GM19397 (cell line): ENCODE measurements at regions not wholly inside any gene's neighbourhood (a gene's known extent, or its start where the extent isn't known, plus 50 kb on each side); places are given as distances from the start of the nearest gene placed in this dataset.
"Not testable (repeated sequence)": the region's sequence is repeated elsewhere in the genome, so short reads cannot be mapped to it uniquely, and the experiment has no call there.

ENCODE experiments used
- ATAC-seq: cut with Tn5 transposase; IDR thresholded peaks from one replicate; pipeline ENCODE4 v1.9.1; 2021; ENCODE audit warnings: mild to moderate bottlenecking, moderate library complexity; ENCODE audit not compliant: unreplicated experiment

GRCh38 chr5:16987776-16988175 is 51.7 kb upstream of the MYO10 start:
- ATAC-seq: no peak

GRCh38 chr5:16990817-16991520 is 54.9 kb upstream of the MYO10 start:
- ATAC-seq: not testable (repeated sequence)

- ATAC-seq: peak; percentile 15
Measured at GRCh38 chr5:16992006-16992405, 55.9 kb upstream of the MYO10 start.

GRCh38 chr5:16992444-16992843 is 56.4 kb upstream of the MYO10 start:
- peak; percentile 58 for ATAC-seq

GRCh38 chr5:16994565-16994964 is 58.5 kb upstream of the MYO10 start:
- ATAC-seq: no peak

GRCh38 chr5:16995372-16995771 is 59.3 kb upstream of the MYO10 start:
- no peak for ATAC-seq

GRCh38 chr5:17000291-17000939 is 64.3 kb upstream of the MYO10 start:
- ATAC-seq: no peak

GRCh38 chr5:17001428-17001827 is 65.3 kb upstream of the MYO10 start:
- no peak for ATAC-seq

GRCh38 chr5:17004441-17005106 is 68.5 kb upstream of the MYO10 start:
- ATAC-seq: no peak

- ATAC-seq: no peak
Measured at GRCh38 chr5:17005107-17005828, 69.2 kb upstream of the MYO10 start.

GRCh38 chr5:17012289-17012688 is 76.2 kb upstream of the MYO10 start:
- ATAC-seq: no peak

GRCh38 chr5:17014686-17015085 is 78.6 kb upstream of the MYO10 start:
- no peak for ATAC-seq

GRCh38 chr5:17018871-17019270 is 82.8 kb upstream of the MYO10 start:
- ATAC-seq: no peak

- no peak for ATAC-seq
Measured at GRCh38 chr5:17019324-17019723, 83.2 kb upstream of the MYO10 start.

GRCh38 chr5:17020678-17021601 is 84.9 kb upstream of the MYO10 start:
- no peak for ATAC-seq

GRCh38 chr5:17021602-17021932 is 85.5 kb upstream of the MYO10 start:
- ATAC-seq: no peak

- no peak for ATAC-seq
Measured at GRCh38 chr5:17022296-17022695, 86.2 kb upstream of the MYO10 start.

- ATAC-seq: no peak
Measured at GRCh38 chr5:17024686-17025180, 88.6 kb upstream of the MYO10 start.

GRCh38 chr5:17031659-17032277 is 95.7 kb upstream of the MYO10 start:
- not testable (repeated sequence) for ATAC-seq
